Left hindlimb (tissue), 1 donor: ENCODE measurements at regions not wholly inside any gene's neighbourhood (a gene's known extent, or its start where the extent isn't known, plus 50 kb on each side); places are given as distances from the start of the nearest gene placed in this dataset.
"Not testable (repeated sequence)": the region's sequence is repeated elsewhere in the genome, so short reads cannot be mapped to it uniquely, and the experiment has no call there.

Experiments
- DNase-seq: peaks from one replicate; pipeline ENCODE4 v3.0.0-alpha.2; 2018

- no peak for DNase-seq
Observed at GRCh38 chr5:87735923-87736322, 323.2 kb upstream of the CCNH start.

GRCh38 chr5:87733897-87734296 is 321.2 kb upstream of the CCNH start:
- DNase-seq = no peak

- no peak for DNase-seq
Observed at GRCh38 chr5:87732875-87733768, 320.4 kb upstream of the CCNH start.

- DNase-seq = no peak
Observed at GRCh38 chr5:87729781-87730180, 317.1 kb upstream of the CCNH start.

DNA sequence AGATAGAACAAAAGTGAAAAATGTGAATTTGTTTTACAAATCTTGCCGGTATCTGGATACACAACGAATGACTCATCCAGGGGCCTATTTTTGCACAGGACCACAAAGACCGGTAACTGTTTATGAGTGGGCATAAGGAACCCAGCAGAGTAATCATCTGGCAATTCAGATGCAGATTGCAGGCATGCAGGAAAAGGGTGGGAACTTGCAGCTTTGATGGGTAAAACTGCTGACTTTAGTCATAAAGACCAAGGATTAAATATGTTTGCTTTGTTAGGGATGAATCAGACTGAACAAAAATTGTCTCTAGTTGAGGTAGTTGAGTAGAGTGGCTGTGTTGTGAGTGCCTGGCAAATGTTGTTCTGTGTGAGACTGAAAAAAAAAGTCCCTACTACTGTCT is 309.6 kb upstream of the CCNH start:
- DNase-seq = no peak

- not testable (repeated sequence) for DNase-seq
Observed at GRCh38 chr5:87718224-87718925, 305.6 kb upstream of the CCNH start.

GRCh38 chr5:87717761-87718160 is 305.0 kb upstream of the CCNH start:
- no peak for DNase-seq

GRCh38 chr5:87705876-87706275 is 293.1 kb upstream of the CCNH start:
- no peak for DNase-seq

DNA sequence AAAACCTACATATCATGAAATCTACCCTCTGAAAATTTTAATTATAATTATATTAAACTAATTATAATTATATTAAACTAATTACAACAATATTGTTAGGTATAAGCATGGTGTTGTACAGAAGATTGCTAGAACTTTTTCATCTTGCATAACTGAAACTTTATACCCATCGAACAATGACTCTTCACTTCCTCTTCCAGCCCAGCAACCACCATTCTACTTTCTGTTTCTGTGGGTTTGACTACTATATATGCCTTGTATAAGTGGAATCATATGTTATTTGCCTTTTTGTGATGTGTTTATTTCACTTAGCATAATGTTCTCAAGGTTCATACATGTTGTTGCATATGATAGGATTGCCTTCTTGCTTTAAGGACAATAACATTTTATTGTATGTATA is 274.2 kb upstream of the CCNH start:
- no peak for DNase-seq

- no peak for DNase-seq
Observed at GRCh38 chr5:87686018-87686417, 273.3 kb upstream of the CCNH start.

GRCh38 chr5:87674235-87674634 is 261.5 kb upstream of the CCNH start:
- no peak for DNase-seq

DNA sequence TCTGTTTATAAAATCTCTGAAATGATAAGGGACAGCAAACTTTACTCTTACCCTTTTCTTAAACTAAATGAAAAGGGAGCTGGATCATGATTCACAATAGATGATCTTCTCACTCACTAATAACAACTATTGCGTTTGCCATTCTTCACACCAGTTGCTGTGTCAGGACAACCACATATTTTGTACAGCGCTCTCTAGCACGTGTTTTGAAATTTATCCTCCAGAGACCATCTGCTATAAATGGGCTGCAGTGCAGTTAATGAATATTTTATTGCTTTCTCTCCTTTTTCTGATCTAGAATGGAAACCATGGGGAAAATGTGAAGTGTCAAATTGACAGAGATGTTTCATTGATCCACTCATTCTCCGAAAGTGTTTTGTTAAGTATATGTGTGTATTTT is 258.4 kb upstream of the CCNH start:
- no peak for DNase-seq

DNA sequence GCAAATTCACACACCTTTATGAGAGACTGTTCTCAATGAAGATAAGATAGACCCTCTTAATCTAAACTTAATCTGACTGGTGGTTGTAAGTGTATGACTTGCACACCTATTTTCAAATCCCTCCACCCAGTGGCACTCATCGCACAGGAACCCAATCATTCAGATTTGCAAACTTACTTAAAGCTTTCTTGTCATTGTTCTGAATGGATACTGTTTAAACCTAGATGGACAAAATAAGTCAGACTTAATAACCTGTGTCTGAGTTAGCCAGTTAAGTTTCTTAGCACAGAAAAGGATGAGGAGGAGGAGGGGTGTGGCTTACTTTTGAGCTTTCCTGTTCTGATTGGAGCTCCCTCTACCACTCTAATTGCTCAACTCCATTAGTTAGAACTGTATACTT is 252.4 kb upstream of the CCNH start:
- DNase-seq = no peak

DNA sequence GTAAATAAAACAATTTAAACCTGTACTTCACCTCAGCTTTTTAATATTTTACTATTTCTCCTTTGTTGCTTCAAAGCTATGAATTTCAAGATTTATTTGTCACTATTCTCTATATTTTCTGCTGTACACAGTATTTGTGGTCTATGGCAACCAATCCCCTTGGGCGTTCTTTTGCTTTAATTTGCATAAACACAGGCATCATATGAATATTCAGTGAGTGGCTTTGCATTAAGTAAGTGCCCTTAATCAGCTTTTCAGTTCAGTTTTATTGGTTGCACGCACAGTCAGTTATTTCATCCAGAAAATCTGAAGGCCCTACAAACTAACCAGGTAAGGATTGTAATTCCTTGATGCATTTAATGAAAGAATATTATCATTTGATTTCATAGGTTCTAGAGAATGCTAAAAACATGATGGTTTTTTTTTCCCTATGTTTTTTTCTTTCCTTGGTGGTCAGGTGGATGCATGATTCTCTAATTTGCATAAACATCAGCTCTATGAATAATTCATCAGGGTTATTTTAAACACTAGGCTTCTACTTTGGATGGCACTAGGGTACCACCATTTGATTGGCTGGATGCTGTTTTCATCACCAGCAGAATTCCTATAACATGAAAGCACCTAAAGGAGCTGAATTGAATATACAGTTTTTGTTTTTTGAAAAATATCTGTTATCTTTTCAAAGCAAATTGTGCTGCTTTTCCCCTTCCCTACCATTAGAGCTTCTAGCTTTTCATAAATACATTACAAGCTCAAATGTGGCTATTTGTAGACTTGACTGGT is 249.2 kb upstream of the CCNH start:
- DNase-seq = no peak

- DNase-seq = no peak
Observed at GRCh38 chr5:87653242-87653641, 240.5 kb upstream of the CCNH start.

GRCh38 chr5:87650284-87650683 is 237.6 kb upstream of the CCNH start:
- DNase-seq = no peak

DNA sequence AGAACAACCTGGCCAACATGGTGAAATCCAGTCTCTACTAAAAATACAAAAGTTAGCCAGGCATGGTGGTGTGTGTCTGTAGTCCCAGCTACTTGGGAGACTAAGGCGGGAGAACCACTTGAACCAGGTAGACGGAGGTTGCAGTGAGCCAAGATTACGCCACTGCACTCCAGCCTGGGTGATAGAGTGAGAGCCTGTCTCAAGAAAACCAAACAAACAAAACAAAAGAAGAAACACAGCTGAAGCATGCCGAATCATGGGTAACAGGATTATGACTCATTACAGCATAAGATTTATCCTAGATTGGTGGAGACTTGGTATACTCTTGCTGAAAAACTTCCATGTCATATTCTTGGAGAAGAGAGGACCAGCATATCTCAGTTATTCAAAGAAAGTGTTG is 236.7 kb upstream of the CCNH start:
- no peak for DNase-seq

DNA sequence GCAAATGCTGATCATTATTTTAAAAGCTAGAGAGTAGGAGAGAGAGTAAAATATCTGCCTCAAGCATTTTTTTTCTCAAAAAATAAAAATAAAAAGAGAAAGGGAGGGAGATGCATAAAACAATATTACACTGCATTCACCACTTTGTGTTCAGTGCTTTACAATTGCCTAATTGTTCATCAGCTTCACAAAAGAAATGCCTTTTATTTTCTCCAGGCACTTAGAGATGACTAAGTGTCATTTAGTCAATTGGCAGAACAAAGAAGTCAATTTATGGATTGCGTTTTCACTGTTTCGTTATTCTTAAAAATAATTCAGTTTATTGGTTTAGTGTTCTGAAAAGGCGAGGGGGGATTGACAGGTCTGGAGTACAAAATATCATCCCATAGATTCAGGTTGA is 232.5 kb upstream of the CCNH start:
- DNase-seq = no peak

DNA sequence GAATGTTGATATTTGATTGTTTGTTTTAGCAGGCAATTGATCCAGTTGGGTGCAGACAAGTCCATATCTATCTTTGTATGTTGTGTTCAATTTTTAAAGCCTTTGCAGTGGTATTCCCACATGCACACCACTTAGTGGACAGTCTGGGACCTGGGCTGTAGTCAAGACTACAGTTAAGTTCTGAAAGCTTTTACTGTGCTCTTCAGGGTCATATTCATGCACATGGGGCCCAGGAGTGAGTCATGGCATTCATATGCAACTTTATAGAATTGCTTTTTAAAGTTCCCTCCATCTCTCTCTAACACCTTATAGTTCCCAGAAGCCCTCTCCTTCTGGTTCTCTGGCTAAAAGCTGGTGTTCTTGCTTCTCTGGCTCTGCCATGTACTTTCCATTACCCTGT is 228.2 kb upstream of the CCNH start:
- DNase-seq = no peak

- no peak for DNase-seq
Observed at GRCh38 chr5:87627363-87627762, 214.6 kb upstream of the CCNH start.

GRCh38 chr5:87608385-87608784 is 195.7 kb upstream of the CCNH start:
- no peak for DNase-seq

DNA sequence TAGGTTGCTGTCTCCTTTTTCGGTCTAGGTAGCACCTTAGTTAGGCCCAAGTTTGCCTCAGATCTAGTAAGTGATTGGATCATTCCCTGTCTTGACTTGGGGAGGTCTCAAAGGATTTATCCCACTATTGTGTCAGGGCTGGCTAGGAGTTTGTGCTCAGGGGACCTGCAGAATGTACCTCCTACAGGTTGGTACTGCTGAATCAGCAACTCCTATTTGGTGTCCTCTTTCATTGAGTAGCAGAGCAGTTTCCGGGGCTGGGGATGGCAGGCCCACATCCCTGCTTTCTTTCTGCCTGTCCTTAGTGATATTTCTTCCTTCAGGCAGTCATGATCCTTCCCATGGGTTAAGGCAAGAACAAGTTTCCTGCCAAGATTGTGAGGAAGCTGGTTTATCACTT is 192.9 kb upstream of the CCNH start:
- DNase-seq = no peak

DNA sequence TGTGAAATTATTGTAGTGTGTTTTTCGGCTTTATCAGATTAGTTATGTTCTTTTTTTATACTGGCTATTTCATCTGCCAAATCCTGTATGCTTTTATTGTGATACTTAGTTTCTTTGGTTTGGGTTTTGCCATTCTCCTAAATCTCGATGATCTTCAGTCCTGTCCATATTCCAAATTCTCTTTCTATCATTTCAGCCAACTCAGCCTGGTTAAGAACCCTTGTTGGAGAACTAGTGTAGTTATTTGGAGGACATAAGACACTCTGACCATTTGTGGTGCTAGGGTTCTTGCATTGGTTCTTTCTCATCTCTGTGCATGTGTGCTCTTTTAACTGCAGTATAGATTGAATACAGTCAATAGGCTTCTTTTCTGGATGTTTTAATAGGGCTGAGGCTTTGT is 187.0 kb upstream of the CCNH start:
- DNase-seq = no peak

- no peak for DNase-seq
Observed at GRCh38 chr5:87598460-87598859, 185.7 kb upstream of the CCNH start.
